Astrocyte of the spinal cord (primary cell): ENCODE measurements at regions not wholly inside any gene's neighbourhood (a gene's known extent, or its start where the extent isn't known, plus 50 kb on each side); places are given as distances from the start of the nearest gene placed in this dataset.
A peak's percentile ranks its signal among the peaks of the same experiment; 100 is the strongest.

Experiments
- DNase-seq: peaks from one replicate; pipeline ENCODE4 v3.0.0; 2011; ENCODE audit warnings: low read depth, low spot score
- H3K4me3 ChIP-seq: 2 replicates; pipeline ENCODE4 v1.5.1; 2011; ENCODE audit warnings: low read depth, mild to moderate bottlenecking, low read length, moderate library complexity
- CTCF ChIP-seq: IDR thresholded peaks from 2 replicates; pipeline ENCODE4 v1.5.1; 2012; ENCODE audit warnings: low read depth, mild to moderate bottlenecking, low read length, inconsistent platforms
- in situ Hi-C: cut with HindIII; loops from 2 replicates; pipeline ENCODE4 v1.10.0; 2017; ENCODE audit warnings: low sequenced_read_pairs

DNA sequence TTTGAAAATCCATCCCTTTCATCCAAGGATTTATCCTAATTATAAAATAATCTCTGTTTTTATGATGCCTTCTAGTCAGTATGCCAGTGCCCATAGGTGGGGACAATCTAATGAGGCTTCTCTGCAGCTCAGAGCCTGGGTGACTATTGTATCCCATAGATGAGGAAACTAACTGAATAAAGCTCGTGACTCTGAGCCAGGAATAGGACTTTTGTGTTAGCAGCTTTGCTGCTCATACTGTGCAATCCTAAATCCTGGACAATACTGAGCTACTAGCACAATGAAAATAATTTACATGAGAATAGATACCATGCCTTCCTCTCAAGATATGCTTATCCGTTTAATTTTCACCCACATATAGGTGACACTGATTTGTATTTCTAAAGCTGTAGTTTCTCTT is 443.0 kb downstream of the PLK2 start:
- no peak overlapping the region for H3K4me3 ChIP-seq
- DNase-seq = no peak
- in situ Hi-C loops = no loop called here
- no peak for TF ChIP-seq CTCF

DNA sequence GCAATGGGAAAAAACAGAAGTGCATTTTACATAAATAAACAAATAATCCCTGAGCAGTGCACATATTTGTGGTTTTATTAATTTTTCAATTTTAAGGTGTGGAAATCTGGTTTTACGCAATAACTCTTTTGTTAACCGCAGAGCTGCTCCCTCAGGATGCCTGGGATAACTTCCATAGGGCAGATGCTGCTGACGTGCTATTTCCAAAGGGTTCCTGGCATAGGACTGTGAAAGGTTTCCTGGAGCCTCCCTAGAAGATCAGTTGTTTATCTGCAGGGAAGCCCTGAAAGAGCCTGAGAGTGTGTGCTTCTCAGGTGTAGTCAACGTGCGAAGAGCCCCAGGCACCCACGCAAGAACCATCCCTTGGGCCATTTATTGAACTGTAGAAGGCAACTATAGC is 443.5 kb downstream of the PLK2 start:
- no peak for DNase-seq
- TF ChIP-seq CTCF = no peak
- no peak overlapping the region for H3K4me3 ChIP-seq
- in situ Hi-C loops = no loop called here

GRCh38 chr5:58015175-58015574 is 444.7 kb downstream of the PLK2 start:
- TF ChIP-seq CTCF = no peak
- in situ Hi-C loops = no loop called here
- no peak overlapping the region for H3K4me3 ChIP-seq
- DNase-seq = no peak

- in situ Hi-C loops = no loop called here
- TF ChIP-seq CTCF = no peak
- no peak for DNase-seq
- no peak overlapping the region for H3K4me3 ChIP-seq
Measured at GRCh38 chr5:58013542-58014258, 446.2 kb downstream of the PLK2 start.

DNA sequence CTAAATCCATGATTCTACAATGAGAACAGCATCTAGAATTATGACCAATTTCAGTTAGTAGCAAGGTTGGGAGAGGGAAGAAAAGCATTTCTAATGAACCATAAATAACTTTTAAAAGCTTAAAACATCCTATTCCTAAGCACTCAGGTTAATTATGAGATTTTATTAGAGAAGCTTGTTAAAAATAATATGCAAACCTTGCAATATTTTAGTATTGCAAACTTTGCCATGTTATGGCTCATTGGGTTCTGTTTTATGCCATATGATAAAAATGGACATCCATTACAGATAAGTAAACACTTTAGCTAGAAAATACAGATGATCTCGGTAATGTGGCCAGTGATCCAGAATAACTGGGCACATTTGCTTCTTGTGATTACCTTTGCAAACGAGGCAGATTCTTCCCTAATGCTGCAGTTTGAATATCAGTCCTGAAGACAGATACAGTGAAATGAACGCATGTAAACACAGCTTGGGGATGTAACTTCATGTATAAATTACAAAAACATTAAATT is 447.0 kb downstream of the PLK2 start:
- in situ Hi-C loops = no loop called here
- DNase-seq = no peak
- H3K4me3 ChIP-seq = no peak overlapping the region
- TF ChIP-seq CTCF = no peak

DNA sequence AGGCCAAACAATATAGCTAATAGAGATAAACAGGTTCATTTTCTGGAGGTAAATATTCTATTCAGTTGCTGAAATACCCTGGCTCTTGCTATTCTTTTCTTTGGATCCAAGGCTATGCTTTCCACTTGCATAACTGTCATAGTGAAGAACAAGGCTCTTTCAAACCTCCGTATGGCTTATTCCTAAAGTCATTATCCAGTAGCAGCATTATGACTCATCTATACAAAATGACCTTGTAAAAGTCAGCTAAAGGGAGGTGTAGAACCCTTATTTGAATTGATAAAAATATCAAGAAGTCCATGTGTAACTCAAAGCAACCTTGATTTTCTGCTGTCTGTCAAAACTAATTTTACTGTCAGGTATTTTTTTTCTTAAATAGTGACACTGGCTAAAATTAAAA is 447.8 kb downstream of the PLK2 start:
- no peak overlapping the region for H3K4me3 ChIP-seq
- in situ Hi-C loops = no loop called here
- DNase-seq = peak; percentile 25
- no peak for TF ChIP-seq CTCF
